ENCODE measurements at regions not wholly inside any gene's neighbourhood (a gene's known extent, or its start where the extent isn't known, plus 50 kb on each side); places are given as distances from the start of the nearest gene placed in this dataset.

GRCh38 chr12:112728864-112729263 is 62.7 kb upstream of the RPH3A start:
- FAIRE-seq (no peak), DNase-seq (no peak)
- Histone ChIP-seq H3K4me3 (ENCODE audit: low read depth in 1 of 3, low read length in 3 of 3) (no peak overlapping the region), H3K4me1 (ENCODE audit: control insufficient read depth in 3 of 3, insufficient read depth in 2 of 3, low read depth in 1 of 3, low read length in 2 of 3) (no peaks in the 10 kb centered on the region), H3K9me3 (ENCODE audit: control insufficient read depth in 2 of 2, insufficient read depth in 1 of 2, low read depth in 1 of 2, low read length in 1 of 2) (no peaks in the 10 kb centered on the region), H3K36me3 (ENCODE audit: control insufficient read depth in 3 of 3, insufficient read depth in 2 of 3, low read depth in 1 of 3, low read length in 3 of 3) (no peaks in the 10 kb centered on the region), H3K27me3 (ENCODE audit: control insufficient read depth in 3 of 3, insufficient read depth in 3 of 3, low read length in 3 of 3) (peaks cover 0 to 3% (median 0%) of the 10 kb centered on the region in 3 donors), H3K27ac (ENCODE audit: low read depth in 1 of 3, low read length in 2 of 3) (no peak overlapping the region)
- 74 to 82% (median 82%) methylated on average over 3 of the region's 3 CpGs for WGBS, 3 donors

- no peaks in the 10 kb centered on the region for H3K36me3 ChIP-seq (ENCODE audit: control insufficient read depth in 3 of 3, insufficient read depth in 2 of 3, low read depth in 1 of 3, low read length in 3 of 3)
- DNase-seq (no peak), FAIRE-seq (no peak)
- no peak overlapping the region for H3K4me3 ChIP-seq (ENCODE audit: low read depth in 1 of 3, low read length in 3 of 3)
- WGBS, 3 donors: 54 to 69% (median 57%) methylated on average over 12 of the region's 12 CpGs
- no peak overlapping the region for H3K27ac ChIP-seq (ENCODE audit: low read depth in 1 of 3, low read length in 2 of 3)
- H3K27me3 ChIP-seq (ENCODE audit: control insufficient read depth in 3 of 3, insufficient read depth in 3 of 3, low read length in 3 of 3): peaks cover 0 to 4% (median 3%) of the 10 kb centered on the region in 3 donors
- H3K9me3 ChIP-seq (ENCODE audit: control insufficient read depth in 2 of 2, insufficient read depth in 1 of 2, low read depth in 1 of 2, low read length in 1 of 2): no peaks in the 10 kb centered on the region
- no peaks in the 10 kb centered on the region for H3K4me1 ChIP-seq (ENCODE audit: control insufficient read depth in 3 of 3, insufficient read depth in 2 of 3, low read depth in 1 of 3, low read length in 2 of 3)
Observed at GRCh38 chr12:112734859-112735695, 56.5 kb upstream of the RPH3A start.

DNA sequence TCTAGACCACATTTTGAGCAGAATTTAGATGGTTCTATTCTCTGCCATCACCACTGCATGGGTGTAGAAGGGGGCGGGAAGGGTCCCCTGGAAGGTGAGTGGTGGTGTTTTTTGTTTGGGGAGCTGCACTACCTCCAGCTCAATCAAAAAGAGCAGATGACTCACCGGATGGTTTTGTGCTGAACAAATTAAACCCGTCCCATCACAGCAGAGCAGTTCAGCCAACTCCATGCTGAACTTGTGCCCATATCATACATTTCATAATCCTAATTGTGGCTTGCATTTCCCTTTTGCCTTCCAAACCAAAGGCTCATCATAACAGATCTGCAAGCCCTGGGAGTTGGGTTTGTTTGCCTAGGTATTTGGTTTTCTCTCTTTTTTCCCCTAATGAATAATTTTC is 53.0 kb upstream of the RPH3A start:
- Histone ChIP-seq H3K27ac (ENCODE audit: low read depth in 1 of 3, low read length in 2 of 3) (no peak overlapping the region), H3K4me3 (ENCODE audit: low read depth in 1 of 3, low read length in 3 of 3) (no peak overlapping the region), H3K36me3 (ENCODE audit: control insufficient read depth in 3 of 3, insufficient read depth in 2 of 3, low read depth in 1 of 3, low read length in 3 of 3) (no peaks in the 10 kb centered on the region), H3K27me3 (ENCODE audit: control insufficient read depth in 3 of 3, insufficient read depth in 3 of 3, low read length in 3 of 3) (peaks cover 0 to 4% (median 0%) of the 10 kb centered on the region in 3 donors), H3K4me1 (ENCODE audit: control insufficient read depth in 3 of 3, insufficient read depth in 2 of 3, low read depth in 1 of 3, low read length in 2 of 3) (no peaks in the 10 kb centered on the region), H3K9me3 (ENCODE audit: control insufficient read depth in 2 of 2, insufficient read depth in 1 of 2, low read depth in 1 of 2, low read length in 1 of 2) (no peaks in the 10 kb centered on the region)
- 48 to 52% (median 49%) methylated on average over 3 of the region's 3 CpGs for whole genome bisulfite sequencing, 3 donors
- no peak for FAIRE-seq
- DNase-seq: no peak

GRCh38 chr12:112740387-112740934 is 51.1 kb upstream of the RPH3A start:
- Histone ChIP-seq H3K4me1 (ENCODE audit: control insufficient read depth in 3 of 3, insufficient read depth in 2 of 3, low read depth in 1 of 3, low read length in 2 of 3) (no peaks in the 10 kb centered on the region), H3K36me3 (ENCODE audit: control insufficient read depth in 3 of 3, insufficient read depth in 2 of 3, low read depth in 1 of 3, low read length in 3 of 3) (no peaks in the 10 kb centered on the region), H3K4me3 (ENCODE audit: low read depth in 1 of 3, low read length in 3 of 3) (no peak overlapping the region), H3K27me3 (ENCODE audit: control insufficient read depth in 3 of 3, insufficient read depth in 3 of 3, low read length in 3 of 3) (peaks cover 0 to 2% (median 0%) of the 10 kb centered on the region in 3 donors), H3K27ac (ENCODE audit: low read depth in 1 of 3, low read length in 2 of 3) (no peak overlapping the region), H3K9me3 (ENCODE audit: control insufficient read depth in 2 of 2, insufficient read depth in 1 of 2, low read depth in 1 of 2, low read length in 1 of 2) (no peaks in the 10 kb centered on the region)
- no peak for FAIRE-seq
- no peak for DNase-seq
- WGBS, 3 donors: 71 to 90% (median 83%) methylated on average over 3 of the region's 3 CpGs

DNA sequence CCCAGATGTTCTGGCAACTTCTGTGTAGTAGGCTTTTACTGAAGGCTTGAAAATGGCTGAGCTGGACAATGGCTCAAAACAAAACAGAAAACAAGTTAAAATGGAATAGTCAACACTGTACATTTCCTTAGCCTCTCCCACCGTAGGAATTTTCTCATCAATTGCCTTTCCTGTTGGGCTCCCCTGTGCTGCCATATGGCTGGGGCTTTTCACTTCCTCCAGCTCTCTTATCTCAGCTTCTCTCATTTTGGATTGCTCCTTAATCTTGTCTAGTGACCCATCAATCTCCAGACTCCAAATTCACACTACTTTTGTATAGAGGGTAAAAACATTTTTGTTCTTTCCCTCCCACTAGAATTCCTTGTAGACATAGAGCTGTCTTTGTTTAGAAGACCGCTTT is 50.4 kb upstream of the RPH3A start:
- H3K4me1 ChIP-seq (ENCODE audit: control insufficient read depth in 3 of 3, insufficient read depth in 2 of 3, low read depth in 1 of 3, low read length in 2 of 3): no peaks in the 10 kb centered on the region
- H3K9me3 ChIP-seq (ENCODE audit: control insufficient read depth in 2 of 2, insufficient read depth in 1 of 2, low read depth in 1 of 2, low read length in 1 of 2): no peaks in the 10 kb centered on the region
- no peak overlapping the region for H3K27ac ChIP-seq (ENCODE audit: low read depth in 1 of 3, low read length in 2 of 3)
- H3K36me3 ChIP-seq (ENCODE audit: control insufficient read depth in 3 of 3, insufficient read depth in 2 of 3, low read depth in 1 of 3, low read length in 3 of 3): no peaks in the 10 kb centered on the region
- H3K4me3 ChIP-seq (ENCODE audit: low read depth in 1 of 3, low read length in 3 of 3): no peak overlapping the region
- no peak for FAIRE-seq
- WGBS, 3 donors: 55 to 73% (median 58%) methylated on average over 2 of the region's 2 CpGs
- DNase-seq: no peak
- peaks cover 0 to 3% (median 0%) of the 10 kb centered on the region in 3 donors for H3K27me3 ChIP-seq (ENCODE audit: control insufficient read depth in 3 of 3, insufficient read depth in 3 of 3, low read length in 3 of 3)

All from small intestine (tissue), 7 donors.